H9 (cell line): ENCODE measurements at regions not wholly inside any gene's neighbourhood (a gene's known extent, or its start where the extent isn't known, plus 50 kb on each side); places are given as distances from the start of the nearest gene placed in this dataset.

Source experiments
- DNase-seq: peaks from one replicate; pipeline ENCODE4 v3.0.0-alpha.2; 2017
- H2AFZ ChIP-seq: one replicate; pipeline ENCODE4 v1.6.1; 2013; ENCODE audit warnings: mild to moderate bottlenecking, low read length, control low read depth, moderate library complexity
- H2AK5ac ChIP-seq: 2 replicates; pipeline ENCODE4 v1.6.1; 2013; ENCODE audit warnings: low read length, control low read depth, mixed read lengths; ENCODE audit not compliant: insufficient read length
- H2BK120ac ChIP-seq: one replicate; pipeline ENCODE4 v1.6.1; 2013; ENCODE audit warnings: low read depth, mild to moderate bottlenecking, low read length, control low read depth, inconsistent platforms; ENCODE audit not compliant: poor library complexity, severe bottlenecking
- H2BK12ac ChIP-seq: 2 replicates; pipeline ENCODE4 v1.6.1; 2013; ENCODE audit warnings: low read length, control low read depth, mixed read lengths, low read depth; ENCODE audit not compliant: insufficient read length
- H2BK15ac ChIP-seq: 2 replicates; pipeline ENCODE4 v1.6.1; 2013; ENCODE audit warnings: low read depth, low read length, control low read depth
- H2BK20ac ChIP-seq: one replicate; pipeline ENCODE4 v1.6.1; 2013; ENCODE audit warnings: low read depth, mild to moderate bottlenecking, low read length, control low read depth, inconsistent platforms; ENCODE audit not compliant: poor library complexity, severe bottlenecking
- H2BK5ac ChIP-seq: 2 replicates; pipeline ENCODE4 v1.6.1; 2013; ENCODE audit warnings: low read length, control low read depth, mixed read lengths; ENCODE audit not compliant: insufficient read length
- H3K14ac ChIP-seq: 2 replicates; pipeline ENCODE4 v1.6.1; 2013; ENCODE audit warnings: low read length, control low read depth; ENCODE audit not compliant: insufficient read depth
- H3K18ac ChIP-seq: 2 replicates; pipeline ENCODE4 v1.6.1; 2013; ENCODE audit warnings: low read depth, mild to moderate bottlenecking, mixed read lengths, low read length, control low read depth; ENCODE audit not compliant: insufficient read length
- H3K23ac ChIP-seq: 2 replicates; pipeline ENCODE4 v1.6.1; 2013; ENCODE audit warnings: low read length, control low read depth, mixed read lengths, low read depth; ENCODE audit not compliant: insufficient read length
- H3K23me2 ChIP-seq: 2 replicates; pipeline ENCODE4 v1.6.1; 2013; ENCODE audit warnings: low read depth, mild to moderate bottlenecking, mixed read lengths, low read length, control low read depth; ENCODE audit not compliant: insufficient read length, poor library complexity, severe bottlenecking
- H3K27ac ChIP-seq: 2 replicates; pipeline ENCODE4 v1.5.1; 2013; ENCODE audit warnings: low read length, control low read depth, mixed read lengths, low read depth; ENCODE audit not compliant: insufficient read length
- H3K27me3 ChIP-seq: 2 replicates; pipeline ENCODE4 v1.6.1; 2013; ENCODE audit warnings: low read length, control low read depth, inconsistent platforms; ENCODE audit not compliant: insufficient read depth
- H3K4ac ChIP-seq: 2 replicates; pipeline ENCODE4 v1.6.1; 2013; ENCODE audit warnings: low read depth, mild to moderate bottlenecking, control low read depth, inconsistent platforms, low read length, moderate library complexity
- H3K4me1 ChIP-seq: 2 replicates; pipeline ENCODE4 v1.6.1; 2013; ENCODE audit warnings: low read length, control low read depth, inconsistent platforms; ENCODE audit not compliant: insufficient read depth
- H3K4me2 ChIP-seq: 2 replicates; pipeline ENCODE4 v1.6.1; 2013; ENCODE audit warnings: low read length, control low read depth, mixed read lengths; ENCODE audit not compliant: insufficient read length, insufficient read depth
- H3K56ac ChIP-seq: 2 replicates; pipeline ENCODE4 v1.6.1; 2013; ENCODE audit warnings: low read depth, mild to moderate bottlenecking, mixed read lengths, low read length, control low read depth; ENCODE audit not compliant: insufficient read length
- H3K79me1 ChIP-seq: 2 replicates; pipeline ENCODE4 v1.6.1; 2013; ENCODE audit warnings: low read depth, mild to moderate bottlenecking, moderate library complexity, low read length, control low read depth, inconsistent platforms; ENCODE audit not compliant: insufficient read depth, poor library complexity, severe bottlenecking
- H3K79me2 ChIP-seq: 2 replicates; pipeline ENCODE4 v1.6.1; 2013; ENCODE audit warnings: low read length, control low read depth, inconsistent platforms; ENCODE audit not compliant: insufficient read depth
- H3K9ac ChIP-seq: 2 replicates; pipeline ENCODE4 v1.6.1; 2013; ENCODE audit warnings: low read length, control low read depth, mixed read lengths; ENCODE audit not compliant: insufficient read length; ENCODE audit errors: extremely low read depth
- H3K9me3 ChIP-seq: one replicate; pipeline ENCODE4 v1.6.1; 2013; ENCODE audit warnings: low read depth, low read length, inconsistent platforms; ENCODE audit not compliant: control insufficient read depth
- H3T11ph ChIP-seq: one replicate; pipeline ENCODE4 v1.6.1; 2013; ENCODE audit warnings: mild to moderate bottlenecking, low read length, control low read depth, inconsistent platforms
- H4K20me1 ChIP-seq: one replicate; pipeline ENCODE4 v1.6.1; 2013; ENCODE audit not compliant: control insufficient read depth, insufficient read length, insufficient read depth
- H4K5ac ChIP-seq: 2 replicates; pipeline ENCODE4 v1.6.1; 2013; ENCODE audit warnings: low read depth, mild to moderate bottlenecking, mixed read lengths, low read length, control low read depth; ENCODE audit not compliant: insufficient read length
- H4K8ac ChIP-seq: replicated peaks from 2 replicates; pipeline ENCODE4 v1.6.1; 2013; ENCODE audit warnings: low read length, control low read depth, mixed read lengths, low read depth; ENCODE audit not compliant: insufficient read length
- H4K91ac ChIP-seq: 2 replicates; pipeline ENCODE4 v1.6.1; 2013; ENCODE audit warnings: low read depth, mild to moderate bottlenecking, moderate library complexity, mixed read lengths, low read length, control low read depth; ENCODE audit not compliant: insufficient read length
- H3K27ac Mint-ChIP-seq, 3 experiments: 2 replicates in 2 of 3; 3 replicates in 1 of 3; pipeline ENCODE4 v1.8.0; 2020 to 2021; ENCODE audit warnings: mixed read lengths in 3 of 3, mild to moderate bottlenecking in 1 of 3, moderate library complexity in 1 of 3
- H3K27me3 Mint-ChIP-seq: 2 replicates; pipeline ENCODE4 v1.8.0; 2021; ENCODE audit warnings: low read depth, mild to moderate bottlenecking, moderate library complexity, mixed read lengths
- H3K36me3 Mint-ChIP-seq, 3 experiments: 2 replicates in 2 of 3; 3 replicates in 1 of 3; pipeline ENCODE4 v1.8.0; 2020 to 2021; ENCODE audit warnings: low read depth in 3 of 3, mixed read lengths in 3 of 3; ENCODE audit not compliant: insufficient read depth in 1 of 3
- H3K4me1 Mint-ChIP-seq, 2 experiments: 2 replicates each; pipeline ENCODE4 v1.8.0; 2020; ENCODE audit warnings: mixed read lengths in 2 of 2
- H3K4me3 Mint-ChIP-seq, 2 experiments: 2 replicates in 1 of 2; 3 replicates in 1 of 2; pipeline ENCODE4 v1.8.0; 2020 to 2021; ENCODE audit warnings: mild to moderate bottlenecking in 2 of 2, mixed read lengths in 2 of 2, moderate library complexity in 1 of 2
- H3K9me3 Mint-ChIP-seq, 2 experiments: 2 replicates in 1 of 2; 3 replicates in 1 of 2; pipeline ENCODE4 v1.8.0; 2020; ENCODE audit warnings: mild to moderate bottlenecking in 2 of 2, mixed read lengths in 2 of 2, moderate library complexity in 1 of 2
- CTCF ChIP-seq: fragments of 200-600 bp; sonication (generic); conservative IDR thresholded peaks from 3 replicates; pipeline ENCODE4 v1.8.0; 2021; ENCODE audit warnings: antibody characterized with exemption, mild to moderate bottlenecking
- WGBS: extraction: QIAGEN DNeasy Blood & Tissue Kit; methylation state at CpG from one replicate; pipeline ENCODE4 v1.1.7; 2013; ENCODE audit warnings: missing lambda C conversion rate, low lambda C conversion rate, mixed read lengths; ENCODE audit not compliant: insufficient read length; ENCODE audit errors: extremely low coverage; 5-methylcytosine and 5-hydroxymethylcytosine counted together

- no peaks in the 10 kb centered on the region for H3K79me2 ChIP-seq
- peaks cover 3 to 6% of the 10 kb centered on the region in 2 experiments for H3K4me1 Mint-ChIP-seq
Measured at GRCh38 chr10:113292743-113293142, 260.1 kb upstream of the HABP2 start.

More at GRCh38 chr10:113292743-113293142, 260.1 kb upstream of the HABP2 start:
- Histone ChIP-seq H3K14ac (no peak overlapping the region), H3T11ph (no peak overlapping the region), H3K27ac (no peak overlapping the region), H3K79me1 (no peaks in the 10 kb centered on the region), H2AFZ (no peak overlapping the region), H3K9ac (no peak overlapping the region), H3K4ac (no peak overlapping the region), H2AK5ac (no peak overlapping the region), H4K5ac (no peak overlapping the region), H3K27me3 (no peaks in the 10 kb centered on the region), H3K4me2 (no peak overlapping the region), H2BK120ac (no peak overlapping the region), H2BK5ac (no peak overlapping the region), H4K20me1 (no peaks in the 10 kb centered on the region), H2BK20ac (no peak overlapping the region), H3K23me2 (no peaks in the 10 kb centered on the region), H3K4me1 (no peaks in the 10 kb centered on the region), H3K56ac (no peak overlapping the region), H3K18ac (no peak overlapping the region), H4K91ac (no peak overlapping the region), H4K8ac (no peak overlapping the region), H3K23ac (no peak overlapping the region), H2BK15ac (no peak overlapping the region), H3K9me3 (no peaks in the 10 kb centered on the region), H2BK12ac (no peak overlapping the region)
- WGBS = no CpG with 5 or more reads among the region's 5 CpGs
- H3K27ac Mint-ChIP-seq = 0 out of 7 replicates have a peak overlapping the region, but pooled peaks of 1 of the 3 experiments have one; percentile 59
- no peaks in the 10 kb centered on the region for H3K9me3 Mint-ChIP-seq
- no peak for TF ChIP-seq CTCF
- no peaks in the 10 kb centered on the region for H3K36me3 Mint-ChIP-seq
- no peaks in the 10 kb centered on the region for H3K27me3 Mint-ChIP-seq
- DNase-seq = no peak
- H3K4me3 Mint-ChIP-seq = no peak overlapping the region
